Endodermal cell (in vitro differentiated cells): ENCODE measurements at regions not wholly inside any gene's neighbourhood (a gene's known extent, or its start where the extent isn't known, plus 50 kb on each side); places are given as distances from the start of the nearest gene placed in this dataset.

Experiments used
- DNase-seq: peaks from one replicate; pipeline ENCODE4 v3.0.0-alpha.2; 2017
- H3K27ac ChIP-seq: 2 replicates; pipeline ENCODE4 v1.5.1; 2013; ENCODE audit warnings: mild to moderate bottlenecking, low read depth, low read length, moderate library complexity
- H3K27me3 ChIP-seq: 2 replicates; pipeline ENCODE4 v1.6.1; 2013; ENCODE audit warnings: mild to moderate bottlenecking, low read length, moderate library complexity; ENCODE audit not compliant: insufficient read depth, control insufficient read depth, poor library complexity, severe bottlenecking
- H3K36me3 ChIP-seq: 2 replicates; pipeline ENCODE4 v1.7.0; 2013; ENCODE audit warnings: mild to moderate bottlenecking, low read length, moderate library complexity; ENCODE audit not compliant: control insufficient read depth, insufficient read depth
- H3K4me1 ChIP-seq: one replicate; pipeline ENCODE4 v1.7.0; 2013; ENCODE audit warnings: low read length; ENCODE audit not compliant: control insufficient read depth, insufficient read depth
- H3K4me3 ChIP-seq: 2 replicates; pipeline ENCODE4 v1.5.1; 2013; ENCODE audit warnings: mild to moderate bottlenecking, low read length, moderate library complexity
- H3K9ac ChIP-seq: 2 replicates; pipeline ENCODE4 v1.6.1; 2013; ENCODE audit warnings: mild to moderate bottlenecking, low read length, moderate library complexity; ENCODE audit not compliant: poor library complexity, severe bottlenecking; ENCODE audit errors: extremely low read depth
- H3K9me3 ChIP-seq: 2 replicates; pipeline ENCODE4 v1.6.1; 2013; ENCODE audit warnings: mild to moderate bottlenecking, low read length, moderate library complexity; ENCODE audit not compliant: control insufficient read depth
- H3K27ac Mint-ChIP-seq: 2 replicates; pipeline ENCODE4 v1.8.0; 2020; ENCODE audit warnings: mixed read lengths
- H3K27me3 Mint-ChIP-seq: 2 replicates; pipeline ENCODE4 v1.8.0; 2021; ENCODE audit warnings: mild to moderate bottlenecking, mixed read lengths; ENCODE audit not compliant: insufficient read depth
- H3K36me3 Mint-ChIP-seq: 2 replicates; pipeline ENCODE4 v1.8.0; 2020; ENCODE audit warnings: low read depth, mixed read lengths
- H3K4me1 Mint-ChIP-seq: 2 replicates; pipeline ENCODE4 v1.8.0; 2020; ENCODE audit warnings: mixed read lengths
- H3K4me3 Mint-ChIP-seq: 2 replicates; pipeline ENCODE4 v1.8.0; 2020; ENCODE audit warnings: mild to moderate bottlenecking, moderate library complexity, mixed read lengths
- H3K9me3 Mint-ChIP-seq: 2 replicates; pipeline ENCODE4 v1.8.0; 2020; ENCODE audit warnings: mild to moderate bottlenecking, mixed read lengths
- WGBS, 2 experiments: methylation state at CpG; one replicate each; pipeline versions ENCODE4 v1.1.5 to v1.1.7; 2013; ENCODE audit warnings: missing lambda C conversion rate in 2 of 2, mixed read lengths in 1 of 2; ENCODE audit not compliant: insufficient coverage in 1 of 2, insufficient read length in 1 of 2; 5-methylcytosine and 5-hydroxymethylcytosine counted together
- TF ChIP-seq, protein P1 (sequence below): fragments of 200-600 bp; sonication (generic); conservative IDR thresholded peaks from 2 replicates; pipeline ENCODE4 v1.5.0; 2021; ENCODE audit warnings: antibody characterized with exemption, mild to moderate bottlenecking

DNA sequence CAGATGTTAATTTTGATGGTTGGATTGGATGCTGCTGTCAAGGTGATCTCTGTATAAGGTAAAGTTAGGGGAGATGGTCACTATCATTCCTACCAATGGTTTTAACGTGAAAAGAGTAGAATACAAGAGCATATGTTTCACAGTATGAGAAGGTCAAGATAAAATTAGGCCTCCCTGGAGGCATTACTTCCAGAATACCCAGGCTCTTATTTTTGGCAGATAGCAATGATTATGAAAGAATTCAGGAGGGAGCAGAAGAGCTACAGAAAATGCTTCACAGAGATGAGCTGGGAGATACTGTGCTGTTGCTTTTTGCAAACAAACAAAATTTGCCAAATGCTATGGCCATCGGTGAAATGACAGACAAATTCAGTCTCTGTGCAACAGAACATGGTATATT is 547.5 kb upstream of the SPRY2 start:
- Mint-ChIP-seq H3K27ac (no peak overlapping the region), H3K4me3 (no peak overlapping the region), H3K9me3 (no peaks in the 10 kb centered on the region), H3K36me3 (no peaks in the 10 kb centered on the region), H3K27me3 (no peaks in the 10 kb centered on the region), H3K4me1 (no peaks in the 10 kb centered on the region)
- Histone ChIP-seq H3K27ac (no peak overlapping the region), H3K36me3 (no peaks in the 10 kb centered on the region), H3K9me3 (no peaks in the 10 kb centered on the region), H3K27me3 (no peaks in the 10 kb centered on the region), H3K4me3 (no peak overlapping the region), H3K9ac (no peak overlapping the region), H3K4me1 (no peaks in the 10 kb centered on the region)
- TF ChIP-seq, protein P1, sequence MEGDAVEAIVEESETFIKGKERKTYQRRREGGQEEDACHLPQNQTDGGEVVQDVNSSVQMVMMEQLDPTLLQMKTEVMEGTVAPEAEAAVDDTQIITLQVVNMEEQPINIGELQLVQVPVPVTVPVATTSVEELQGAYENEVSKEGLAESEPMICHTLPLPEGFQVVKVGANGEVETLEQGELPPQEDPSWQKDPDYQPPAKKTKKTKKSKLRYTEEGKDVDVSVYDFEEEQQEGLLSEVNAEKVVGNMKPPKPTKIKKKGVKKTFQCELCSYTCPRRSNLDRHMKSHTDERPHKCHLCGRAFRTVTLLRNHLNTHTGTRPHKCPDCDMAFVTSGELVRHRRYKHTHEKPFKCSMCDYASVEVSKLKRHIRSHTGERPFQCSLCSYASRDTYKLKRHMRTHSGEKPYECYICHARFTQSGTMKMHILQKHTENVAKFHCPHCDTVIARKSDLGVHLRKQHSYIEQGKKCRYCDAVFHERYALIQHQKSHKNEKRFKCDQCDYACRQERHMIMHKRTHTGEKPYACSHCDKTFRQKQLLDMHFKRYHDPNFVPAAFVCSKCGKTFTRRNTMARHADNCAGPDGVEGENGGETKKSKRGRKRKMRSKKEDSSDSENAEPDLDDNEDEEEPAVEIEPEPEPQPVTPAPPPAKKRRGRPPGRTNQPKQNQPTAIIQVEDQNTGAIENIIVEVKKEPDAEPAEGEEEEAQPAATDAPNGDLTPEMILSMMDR = no peak
- no peak for DNase-seq
- 87 to 100% methylated on average over 2 of the region's 2 CpGs for WGBS, 2 experiments

DNA sequence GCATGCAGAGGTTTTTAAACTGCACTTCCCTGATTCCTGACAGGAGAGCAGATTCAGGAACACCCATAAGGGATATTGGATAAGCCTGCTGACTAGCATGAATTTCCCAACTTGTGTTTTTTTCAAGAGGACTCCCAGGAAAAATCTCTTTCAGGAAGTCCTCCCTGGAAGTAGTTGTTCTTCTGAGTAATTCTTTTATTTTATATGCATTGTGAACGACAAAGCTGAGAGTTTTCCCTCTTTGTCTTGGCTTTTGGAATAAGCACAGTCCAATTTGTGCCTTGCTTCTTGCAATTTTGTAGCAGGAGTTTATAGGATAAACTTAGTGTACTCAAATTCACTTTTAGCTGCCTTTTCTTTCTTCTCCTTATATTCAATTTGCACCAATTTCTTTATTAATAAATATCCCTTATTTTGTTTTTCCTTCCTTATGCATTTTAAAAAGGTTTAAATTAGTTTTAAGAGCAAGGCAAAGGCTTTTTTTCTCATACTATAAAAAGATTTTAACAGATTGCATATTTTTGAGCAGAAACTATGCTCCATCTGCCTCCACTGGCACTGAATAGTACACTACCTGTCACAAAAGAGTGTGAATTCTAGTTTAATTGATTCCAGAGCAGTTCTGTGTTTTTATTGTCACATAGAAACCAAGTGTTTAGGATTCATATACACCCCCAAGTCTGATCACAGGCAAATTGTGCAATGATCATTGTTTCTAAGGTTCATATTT is 543.3 kb upstream of the SPRY2 start:
- Mint-ChIP-seq H3K27ac (no peak overlapping the region), H3K4me3 (no peak overlapping the region), H3K27me3 (no peaks in the 10 kb centered on the region), H3K9me3 (no peaks in the 10 kb centered on the region), H3K4me1 (peaks cover 3% of the 10 kb centered on the region), H3K36me3 (no peaks in the 10 kb centered on the region)
- DNase-seq = no peak
- Histone ChIP-seq H3K4me3 (no peak overlapping the region), H3K27ac (no peak overlapping the region), H3K36me3 (no peaks in the 10 kb centered on the region), H3K27me3 (no peaks in the 10 kb centered on the region), H3K9me3 (no peaks in the 10 kb centered on the region), H3K4me1 (no peaks in the 10 kb centered on the region), H3K9ac (no peak overlapping the region)
- 82 to 83% methylated on average over 1 of the region's 1 CpG for WGBS, 2 experiments
- TF ChIP-seq, protein P1 = no peak

DNA sequence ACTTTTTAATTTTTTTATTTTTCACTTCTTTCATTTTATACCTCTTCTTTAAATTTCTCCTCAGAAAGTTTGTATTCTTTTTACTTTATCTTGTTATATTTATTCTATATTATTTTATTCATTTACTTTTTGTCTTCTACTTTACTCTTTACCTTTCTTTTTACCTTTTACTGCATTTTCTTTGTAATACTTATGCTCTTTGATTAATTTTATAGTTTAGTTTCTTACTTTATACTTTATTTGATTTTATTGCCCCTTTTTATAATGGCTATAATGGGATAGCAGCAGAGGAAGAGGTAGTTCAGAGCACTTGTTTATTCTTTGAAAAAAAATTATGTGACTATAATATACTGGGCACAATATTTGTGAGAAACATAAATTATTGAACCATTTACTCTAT is 542.6 kb upstream of the SPRY2 start:
- no peaks in the 10 kb centered on the region for H3K9me3 ChIP-seq
- no peak overlapping the region for H3K9ac ChIP-seq
- peaks cover 3% of the 10 kb centered on the region for H3K4me1 Mint-ChIP-seq
- no peaks in the 10 kb centered on the region for H3K9me3 Mint-ChIP-seq
- H3K27me3 Mint-ChIP-seq = no peaks in the 10 kb centered on the region
- no peaks in the 10 kb centered on the region for H3K4me1 ChIP-seq
- DNase-seq = no peak
- H3K27ac ChIP-seq = no peak overlapping the region
- H3K36me3 ChIP-seq = no peaks in the 10 kb centered on the region
- no peaks in the 10 kb centered on the region for H3K36me3 Mint-ChIP-seq
- TF ChIP-seq, protein P1 = no peak
- H3K27ac Mint-ChIP-seq = no peak overlapping the region
- no peak overlapping the region for H3K4me3 ChIP-seq
- H3K27me3 ChIP-seq = no peaks in the 10 kb centered on the region
- H3K4me3 Mint-ChIP-seq = no peak overlapping the region
